ENCODE measurements at regions not wholly inside any gene's neighbourhood (a gene's known extent, or its start where the extent isn't known, plus 50 kb on each side); places are given as distances from the start of the nearest gene placed in this dataset.
"Not testable (repeated sequence)": the region's sequence is repeated elsewhere in the genome, so short reads cannot be mapped to it uniquely, and the experiment has no call there.

- Mint-ChIP-seq H3K4me1 (ENCODE audit: low read depth) (peaks cover 17% of the 10 kb centered on the region), H3K9me3 (no peaks in the 10 kb centered on the region), H3K27me3 (ENCODE audit: low read depth) (peaks cover 30% of the 10 kb centered on the region), H3K36me3 (ENCODE audit: insufficient read depth in 2 of 2) (no peaks in the 10 kb centered on the region), H3K4me3 (peak overlapping the region; percentile 4 to 53), H3K27ac (no peak overlapping the region)
- ATAC-seq (replicated peaks in 1 of 2) (peak; percentile 41 to 43), DNase-seq (no peak)
Observed at GRCh38 chr2:100742277-100743254, 77.4 kb upstream of the NPAS2 start.

- ATAC-seq (replicated peaks in 1 of 2) (no peak), DNase-seq (no peak)
- no peaks in the 10 kb centered on the region for H3K36me3 Mint-ChIP-seq (ENCODE audit: insufficient read depth in 2 of 2)
- H3K9me3 Mint-ChIP-seq, result no peaks in the 10 kb centered on the region
- H3K27ac Mint-ChIP-seq, result no peak overlapping the region
- no peak overlapping the region for H3K4me3 Mint-ChIP-seq
- peaks cover 27% of the 10 kb centered on the region for H3K27me3 Mint-ChIP-seq (ENCODE audit: low read depth)
- H3K4me1 Mint-ChIP-seq (ENCODE audit: low read depth), result peaks cover 22% of the 10 kb centered on the region
Observed at GRCh38 chr2:100743741-100744140, 76.2 kb upstream of the NPAS2 start.

- H3K27me3 Mint-ChIP-seq (ENCODE audit: low read depth), result peaks cover 25% of the 10 kb centered on the region
- no peaks in the 10 kb centered on the region for H3K9me3 Mint-ChIP-seq
- H3K36me3 Mint-ChIP-seq (ENCODE audit: insufficient read depth in 2 of 2), result no peaks in the 10 kb centered on the region
- peaks cover 22% of the 10 kb centered on the region for H3K4me1 Mint-ChIP-seq (ENCODE audit: low read depth)
- ATAC-seq (replicated peaks in 1 of 2) (no peak), DNase-seq (no peak)
- no peak overlapping the region for H3K4me3 Mint-ChIP-seq
- H3K27ac Mint-ChIP-seq, result no peak overlapping the region
Observed at GRCh38 chr2:100744184-100744583, 75.8 kb upstream of the NPAS2 start.

- DNase-seq (no peak), ATAC-seq (replicated peaks in 1 of 2) (no peak)
- Mint-ChIP-seq H3K27me3 (ENCODE audit: low read depth) (peaks cover 25% of the 10 kb centered on the region), H3K36me3 (ENCODE audit: insufficient read depth in 2 of 2) (no peaks in the 10 kb centered on the region), H3K4me1 (ENCODE audit: low read depth) (peaks cover 22% of the 10 kb centered on the region), H3K9me3 (no peaks in the 10 kb centered on the region), H3K27ac (no peak overlapping the region), H3K4me3 (no peak overlapping the region)
Observed at GRCh38 chr2:100744589-100744988, 75.3 kb upstream of the NPAS2 start.

GRCh38 chr2:100745604-100746003 is 74.3 kb upstream of the NPAS2 start:
- H3K4me3 Mint-ChIP-seq, result no peak overlapping the region
- no peaks in the 10 kb centered on the region for H3K9me3 Mint-ChIP-seq
- H3K4me1 Mint-ChIP-seq (ENCODE audit: low read depth), result peaks cover 22% of the 10 kb centered on the region
- no peak for ATAC-seq (replicated peaks in 1 of 2)
- no peak overlapping the region for H3K27ac Mint-ChIP-seq
- no peaks in the 10 kb centered on the region for H3K36me3 Mint-ChIP-seq (ENCODE audit: insufficient read depth in 2 of 2)
- DNase-seq, result no peak
- peaks cover 20% of the 10 kb centered on the region for H3K27me3 Mint-ChIP-seq (ENCODE audit: low read depth)

GRCh38 chr2:100747551-100747950 is 72.4 kb upstream of the NPAS2 start:
- ATAC-seq (replicated peaks in 1 of 2) (no peak), DNase-seq (no peak)
- Mint-ChIP-seq H3K4me1 (ENCODE audit: low read depth) (peaks cover 20% of the 10 kb centered on the region), H3K9me3 (no peaks in the 10 kb centered on the region), H3K4me3 (no peak overlapping the region), H3K36me3 (ENCODE audit: insufficient read depth in 2 of 2) (no peaks in the 10 kb centered on the region), H3K27ac (no peak overlapping the region), H3K27me3 (ENCODE audit: low read depth) (peaks cover 20% of the 10 kb centered on the region)

- Mint-ChIP-seq H3K27me3 (ENCODE audit: low read depth) (peaks cover 20% of the 10 kb centered on the region), H3K4me3 (no peak overlapping the region), H3K36me3 (ENCODE audit: insufficient read depth in 2 of 2) (no peaks in the 10 kb centered on the region), H3K4me1 (ENCODE audit: low read depth) (peaks cover 23% of the 10 kb centered on the region), H3K9me3 (no peaks in the 10 kb centered on the region), H3K27ac (no peak overlapping the region)
- DNase-seq (no peak), ATAC-seq (replicated peaks in 1 of 2) (no peak)
Observed at GRCh38 chr2:100747996-100748615, 71.8 kb upstream of the NPAS2 start.

- peaks cover 23% of the 10 kb centered on the region for H3K4me1 Mint-ChIP-seq (ENCODE audit: low read depth)
- H3K36me3 Mint-ChIP-seq (ENCODE audit: insufficient read depth in 2 of 2), result no peaks in the 10 kb centered on the region
- peak overlapping the region; percentile 63 for H3K27ac Mint-ChIP-seq
- peaks cover 20% of the 10 kb centered on the region for H3K27me3 Mint-ChIP-seq (ENCODE audit: low read depth)
- H3K4me3 Mint-ChIP-seq, result no peak overlapping the region
- ATAC-seq (replicated peaks in 1 of 2), result no peak
- DNase-seq, result no peak
- H3K9me3 Mint-ChIP-seq, result no peaks in the 10 kb centered on the region
Observed at GRCh38 chr2:100748673-100749072, 71.3 kb upstream of the NPAS2 start.

- H3K27me3 Mint-ChIP-seq (ENCODE audit: low read depth), result peaks cover 8% of the 10 kb centered on the region
- no peak overlapping the region for H3K27ac Mint-ChIP-seq
- ATAC-seq (replicated peaks in 1 of 2), result no peak
- H3K36me3 Mint-ChIP-seq (ENCODE audit: insufficient read depth in 2 of 2), result no peaks in the 10 kb centered on the region
- no peak for DNase-seq
- no peaks in the 10 kb centered on the region for H3K9me3 Mint-ChIP-seq
- H3K4me1 Mint-ChIP-seq (ENCODE audit: low read depth), result peaks cover 22% of the 10 kb centered on the region
- no peak overlapping the region for H3K4me3 Mint-ChIP-seq
Observed at GRCh38 chr2:100749771-100750542, 70.0 kb upstream of the NPAS2 start.

- H3K9me3 Mint-ChIP-seq; H3K36me3 Mint-ChIP-seq (ENCODE audit: insufficient read depth in 2 of 2); H3K27me3 Mint-ChIP-seq (ENCODE audit: low read depth): not testable (repeated sequence)
- peaks cover 20% of the 10 kb centered on the region for H3K4me1 Mint-ChIP-seq (ENCODE audit: low read depth)
- peak overlapping the region; percentile 85 for H3K27ac Mint-ChIP-seq
- peak; percentile 86 to 92 for ATAC-seq (replicated peaks in 1 of 2)
- peak overlapping the region in 1 of 2 donors; percentile 34 for H3K4me3 Mint-ChIP-seq
- DNase-seq, result peak; percentile 15 to 36
Observed at GRCh38 chr2:100751871-100752625, 67.9 kb upstream of the NPAS2 start.

GRCh38 chr2:100752628-100753333 is 67.2 kb upstream of the NPAS2 start:
- DNase-seq (no peak), ATAC-seq (replicated peaks in 1 of 2) (peak; percentile 61 to 68)
- no peaks in the 10 kb centered on the region for H3K36me3 Mint-ChIP-seq (ENCODE audit: insufficient read depth in 2 of 2)
- peaks cover 0 to 2% of the 10 kb centered on the region in 2 donors for H3K9me3 Mint-ChIP-seq
- H3K4me1 Mint-ChIP-seq (ENCODE audit: low read depth), result peaks cover 18% of the 10 kb centered on the region
- peak overlapping the region in 1 of 2 donors; percentile 21 for H3K4me3 Mint-ChIP-seq
- H3K27me3 Mint-ChIP-seq (ENCODE audit: low read depth), result no peaks in the 10 kb centered on the region
- peak overlapping the region; percentile 85 for H3K27ac Mint-ChIP-seq

GRCh38 chr2:100753444-100753843 is 66.5 kb upstream of the NPAS2 start:
- H3K9me3 Mint-ChIP-seq, result peaks cover 0 to 2% of the 10 kb centered on the region in 2 donors
- DNase-seq (no peak), ATAC-seq (replicated peaks in 1 of 2) (no peak)
- H3K4me3 Mint-ChIP-seq, result no peak overlapping the region
- H3K27me3 Mint-ChIP-seq (ENCODE audit: low read depth), result no peaks in the 10 kb centered on the region
- no peak overlapping the region for H3K27ac Mint-ChIP-seq
- H3K36me3 Mint-ChIP-seq (ENCODE audit: insufficient read depth in 2 of 2), result peaks cover 0 to under 1% of the 10 kb centered on the region in 2 donors
- peaks cover 15% of the 10 kb centered on the region for H3K4me1 Mint-ChIP-seq (ENCODE audit: low read depth)

Data from activated T-cell treated with anti-CD3 and anti-CD28 coated beads, Interleukin-2, amount 50 U/mL, for 72 hours (primary cell).